DMS153 (cell line): ENCODE measurements at regions not wholly inside any gene's neighbourhood (a gene's known extent, or its start where the extent isn't known, plus 50 kb on each side); places are given as distances from the start of the nearest gene placed in this dataset.
"Not testable (repeated sequence)": the region's sequence is repeated elsewhere in the genome, so short reads cannot be mapped to it uniquely, and the experiment has no call there.

Experiments
- DNase-seq: peaks from one replicate; lab custom pipeline; 2025; lab: John Stamatoyannopoulos, UW

DNA sequence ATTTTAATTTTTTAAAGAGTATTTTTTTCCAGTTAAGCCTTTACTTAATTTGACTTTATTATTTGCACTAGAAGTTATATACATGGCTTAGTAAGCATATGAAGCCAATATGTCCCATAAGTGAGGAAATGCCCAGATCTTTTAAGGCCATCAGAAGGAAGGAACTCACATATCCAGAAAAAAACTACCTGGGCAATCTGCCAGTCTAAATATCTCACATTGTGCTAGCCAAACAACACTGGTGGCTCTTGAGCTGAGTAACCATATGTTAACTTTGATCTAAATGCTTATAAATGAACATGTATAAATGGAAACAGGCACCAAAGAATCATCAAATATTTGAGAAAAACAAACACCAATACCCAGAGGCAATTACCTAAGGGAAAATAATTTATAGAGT is 138.6 kb upstream of the APOOL start:
- peak; percentile 18 for DNase-seq

DNA sequence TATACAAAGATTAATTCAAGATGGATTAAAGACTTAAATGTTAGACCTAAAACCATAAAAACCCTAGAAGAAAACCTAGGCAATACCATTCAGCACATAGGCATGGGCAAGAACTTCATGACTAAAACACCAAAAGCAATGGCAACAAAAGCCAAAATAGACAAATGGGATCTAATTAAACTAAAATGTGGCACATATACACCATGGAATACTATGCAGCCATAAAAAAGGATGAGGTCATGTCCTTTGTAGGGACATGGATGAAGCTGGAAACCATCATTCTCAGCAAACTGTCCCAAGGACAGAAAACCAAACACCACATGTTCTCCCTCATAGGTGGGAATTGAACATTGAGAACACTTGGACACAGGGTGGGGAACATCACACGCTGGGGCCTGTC is 133.4 kb upstream of the APOOL start:
- not testable (repeated sequence) for DNase-seq

DNA sequence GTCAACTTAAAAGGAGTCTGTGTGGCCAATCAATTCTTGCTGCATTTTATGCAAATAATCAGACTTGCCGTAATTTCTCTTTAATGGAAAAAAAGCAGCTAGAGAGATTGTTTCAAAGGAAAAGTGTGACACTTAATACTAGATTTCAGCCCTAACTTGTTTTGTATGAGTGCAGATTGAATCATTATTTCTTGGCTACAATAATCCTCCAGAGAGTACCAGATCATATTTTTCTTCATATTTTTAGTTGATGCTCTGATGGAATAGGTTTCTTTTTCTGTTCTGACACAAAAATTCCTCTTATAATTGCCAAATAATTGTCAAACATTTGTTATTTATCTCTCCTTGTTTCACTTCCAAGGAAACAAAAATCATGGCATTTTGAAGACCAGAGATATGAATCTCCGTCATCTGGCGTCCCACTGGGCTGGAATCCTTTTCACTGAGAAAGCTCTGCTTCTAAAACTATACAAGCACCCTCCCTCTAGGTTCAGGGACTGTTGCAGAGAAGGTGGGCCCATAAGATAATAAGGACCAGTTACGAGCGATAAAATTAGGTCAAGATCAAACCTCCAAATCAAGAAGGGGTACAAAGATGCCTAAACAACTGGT is 131.4 kb upstream of the APOOL start:
- not testable (repeated sequence) for DNase-seq

DNA sequence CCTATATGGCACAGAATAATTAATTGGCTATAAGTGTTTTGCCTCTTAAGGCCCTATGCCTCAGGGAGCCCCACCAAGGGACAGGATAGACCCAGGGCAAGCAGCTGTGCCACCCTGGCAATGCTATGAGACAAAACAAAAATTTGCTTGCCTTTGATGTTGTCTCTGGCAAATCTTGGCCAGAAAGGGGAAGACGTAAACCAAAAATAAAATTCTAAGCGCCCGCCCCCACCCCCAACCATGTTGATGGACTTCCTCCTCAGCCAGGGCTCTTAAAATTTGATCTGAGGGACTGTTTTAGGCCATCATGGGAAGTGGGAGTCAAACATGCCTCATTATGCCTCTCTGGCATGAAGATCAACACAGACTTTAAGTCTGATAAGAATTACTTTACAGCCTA is 130.5 kb upstream of the APOOL start:
- DNase-seq = no peak

DNA sequence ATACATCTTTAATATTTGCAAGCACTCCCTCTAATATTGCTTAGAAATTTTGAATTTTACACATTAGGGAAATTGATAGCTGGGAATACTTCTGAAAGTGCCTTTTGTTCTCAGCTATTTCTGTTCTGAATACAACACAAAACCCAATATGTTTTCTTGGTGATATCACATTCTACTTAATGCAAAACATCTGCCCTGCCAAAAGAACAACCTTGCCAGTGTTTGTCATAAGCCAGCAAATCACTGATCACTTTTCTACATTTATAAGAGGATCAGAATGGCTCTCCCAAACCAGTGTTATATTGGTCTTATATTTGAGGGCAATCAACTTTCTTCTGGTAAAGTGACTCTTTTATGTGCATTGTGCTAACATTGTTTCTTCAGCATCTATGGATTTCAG is 126.8 kb upstream of the APOOL start:
- DNase-seq = no peak

DNA sequence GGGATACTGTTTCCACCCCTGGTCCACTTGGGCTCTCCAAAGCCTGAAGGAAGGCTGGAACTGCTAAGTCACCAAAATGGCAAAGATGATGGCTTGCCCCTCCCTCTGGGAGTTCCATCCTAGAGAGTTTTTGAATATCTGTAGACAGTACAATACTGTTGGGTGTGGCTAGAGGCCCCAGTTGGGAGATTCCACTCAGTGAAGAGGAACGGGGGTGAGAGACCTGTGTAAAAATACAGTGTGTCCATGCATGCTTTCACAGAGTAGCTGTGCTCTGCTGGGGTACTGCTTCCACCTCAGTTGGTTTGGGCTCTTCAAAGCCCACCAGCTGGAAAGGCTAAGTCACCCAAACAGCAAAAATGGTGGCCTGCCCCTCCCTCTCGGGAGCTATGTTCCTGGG is 109.8 kb upstream of the APOOL start:
- DNase-seq = no peak

DNA sequence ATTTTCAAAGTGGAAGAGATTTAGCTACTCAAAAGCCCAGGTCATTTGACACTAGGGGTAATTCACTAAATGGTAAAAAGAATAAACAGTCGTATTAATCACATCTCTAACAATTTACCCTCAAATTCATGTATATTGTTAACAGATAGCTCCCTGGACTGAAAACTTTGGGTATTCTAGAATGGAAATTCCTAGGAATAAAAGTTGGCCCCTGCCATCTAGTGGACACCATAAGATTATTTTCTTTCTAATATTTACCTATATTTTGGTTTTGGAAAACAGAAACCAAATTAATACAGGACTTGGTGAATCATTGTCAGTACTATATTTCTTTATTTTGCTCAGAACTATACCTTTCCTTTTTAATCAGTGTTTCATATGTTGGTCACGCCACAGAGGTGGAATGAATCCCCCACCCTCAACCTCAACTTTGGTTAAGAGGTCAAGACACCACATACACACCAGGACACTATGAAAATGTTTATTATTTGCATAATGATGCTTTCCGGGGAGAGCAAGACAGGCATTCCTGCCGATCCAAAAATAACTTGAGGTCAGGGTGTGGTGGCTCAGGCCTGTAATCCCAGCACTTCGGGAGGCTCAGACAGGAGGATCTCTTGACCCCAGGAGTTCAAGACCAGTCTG is 96.2 kb upstream of the APOOL start:
- no peak for DNase-seq

DNA sequence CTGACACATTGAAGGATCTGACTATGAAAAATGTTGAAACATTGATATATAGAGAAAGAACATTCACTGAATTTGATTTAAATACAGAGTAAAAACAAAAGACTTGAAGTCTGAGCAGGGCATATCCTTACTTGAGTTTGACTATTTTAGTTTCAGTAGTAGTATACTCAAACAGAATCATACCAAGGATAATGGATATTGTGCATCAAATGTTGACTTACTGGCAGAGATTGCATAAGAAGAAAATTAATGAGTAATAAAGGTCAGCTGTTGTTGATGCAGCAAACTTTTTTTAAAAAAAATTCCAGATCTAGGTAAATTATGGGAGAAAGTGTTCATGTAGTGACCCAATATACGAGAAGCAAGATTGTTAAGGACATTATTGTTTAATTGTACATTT is 94.5 kb upstream of the APOOL start:
- no peak for DNase-seq

DNA sequence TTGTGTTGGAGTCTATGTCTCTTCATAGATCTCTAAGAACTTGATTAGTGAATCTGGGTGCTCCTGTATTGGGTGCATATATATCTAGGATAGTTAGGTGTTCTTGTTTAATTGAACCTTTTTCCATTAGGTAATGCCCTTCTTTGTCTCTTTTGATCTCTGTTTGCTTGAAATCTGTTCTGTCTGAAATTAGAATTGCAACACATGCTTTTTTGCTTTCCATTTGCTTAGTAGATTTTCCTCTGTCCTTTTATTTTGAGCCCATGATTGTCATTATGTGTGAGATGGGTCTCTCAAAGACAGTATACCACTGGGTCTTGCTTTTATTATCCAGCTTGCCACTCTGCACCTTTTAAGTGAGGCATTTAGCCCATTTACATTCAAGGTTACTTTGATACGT is 79.1 kb upstream of the APOOL start:
- DNase-seq = no peak

DNA sequence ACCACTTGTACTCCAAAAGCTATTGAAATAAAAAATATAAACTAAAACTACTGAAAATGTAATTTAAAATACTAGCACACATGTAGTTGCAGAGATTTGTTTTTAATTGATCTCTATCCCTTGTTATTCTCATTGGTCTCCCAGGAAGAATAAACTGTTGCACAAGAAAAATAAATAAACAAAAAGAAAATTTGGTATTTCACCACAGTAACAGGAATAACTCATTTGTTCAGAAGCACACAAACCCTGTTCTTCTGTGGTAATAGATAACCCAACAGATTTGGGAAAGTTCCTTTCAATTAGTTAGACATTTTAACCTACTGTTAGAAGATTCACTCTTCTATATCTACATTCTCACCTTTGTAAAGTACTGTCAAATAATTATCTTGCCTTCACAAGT is 70.9 kb upstream of the APOOL start:
- no peak for DNase-seq

DNA sequence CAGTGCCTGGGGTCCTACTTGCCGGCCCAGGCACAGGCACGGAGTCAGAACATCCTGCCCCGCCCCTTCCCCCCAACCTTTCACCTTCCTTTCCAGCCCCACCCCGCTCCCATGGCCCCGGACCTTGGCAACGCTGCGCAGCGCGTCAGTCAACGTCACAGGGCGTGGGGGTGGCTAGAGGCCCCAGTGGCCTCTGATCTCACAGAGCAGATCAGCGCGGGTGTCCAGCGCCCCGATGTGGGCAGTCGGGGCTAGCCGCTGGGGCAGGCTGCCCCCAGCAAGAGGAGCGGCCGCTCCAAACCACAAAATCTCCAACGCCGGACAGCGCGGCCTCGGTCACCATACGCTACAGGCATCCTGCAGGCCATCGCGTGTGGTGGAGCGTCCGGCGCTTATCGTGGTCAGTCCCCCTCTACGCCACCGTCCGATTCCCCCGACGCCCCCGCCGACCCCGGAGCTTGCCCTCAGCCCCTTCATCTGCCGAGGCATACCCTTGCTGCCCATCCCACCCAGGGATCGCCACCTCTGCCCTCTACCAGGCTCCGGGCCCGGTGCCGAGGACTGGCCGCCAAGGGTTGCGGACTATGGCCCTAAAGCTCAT is 69.6 kb upstream of the APOOL start:
- DNase-seq = no peak
